ENCODE measurements at regions not wholly inside any gene's neighbourhood (a gene's known extent, or its start where the extent isn't known, plus 50 kb on each side); places are given as distances from the start of the nearest gene placed in this dataset.

- no peak for TF ChIP-seq REST (IDR thresholded peaks at IDR 0.05; ENCODE audit: low read depth)
These were observed 162.7 kb upstream of the CDK1 start for GRCh38 chr10:60615541-60615940.

- TF ChIP-seq EGR1 (IDR thresholded peaks at IDR 0.05) (no peak), TAF1 (IDR thresholded peaks at IDR 0.05; ENCODE audit: low read depth) (no peak), CREB1 (IDR thresholded peaks at IDR 0.05; ENCODE audit: low read depth) (no peak), YY1 (IDR thresholded peaks at IDR 0.05; ENCODE audit: low read depth) (no peak), ZBTB7A (IDR thresholded peaks at IDR 0.05; ENCODE audit: low read depth) (no peak), TCF12 (IDR thresholded peaks at IDR 0.05; ENCODE audit: low read depth) (no peak), FOXM1 (IDR thresholded peaks at IDR 0.05; ENCODE audit: borderline replicate concordance, low read depth) (no peak), CEBPB (IDR thresholded peaks at IDR 0.05) (no peak), TEAD4 (IDR thresholded peaks at IDR 0.05) (no peak), USF1 (IDR thresholded peaks at IDR 0.05) (no peak), REST (IDR thresholded peaks at IDR 0.05; ENCODE audit: low read depth) (no peak), RAD21 (IDR thresholded peaks at IDR 0.05; ENCODE audit: low read depth) (no peak), NFIC (IDR thresholded peaks at IDR 0.05) (no peak), EP300 (IDR thresholded peaks at IDR 0.05; ENCODE audit: borderline replicate concordance) (no peak), MAX (IDR thresholded peaks at IDR 0.05) (no peak)
These were observed 163.9 kb upstream of the CDK1 start for GRCh38 chr10:60614363-60614762.

- TF ChIP-seq MAX (IDR thresholded peaks at IDR 0.05) (no peak), CEBPB (IDR thresholded peaks at IDR 0.05) (no peak), REST (IDR thresholded peaks at IDR 0.05; ENCODE audit: low read depth) (no peak), RAD21 (IDR thresholded peaks at IDR 0.05; ENCODE audit: low read depth) (no peak), YY1 (IDR thresholded peaks at IDR 0.05; ENCODE audit: low read depth) (no peak), TEAD4 (IDR thresholded peaks at IDR 0.05) (no peak), TAF1 (IDR thresholded peaks at IDR 0.05; ENCODE audit: low read depth) (no peak), CREB1 (IDR thresholded peaks at IDR 0.05; ENCODE audit: low read depth) (no peak), USF1 (IDR thresholded peaks at IDR 0.05) (no peak)
These were observed 164.8 kb upstream of the CDK1 start for GRCh38 chr10:60613434-60613833.

- TF ChIP-seq NFIC (IDR thresholded peaks at IDR 0.05) (no peak), TEAD4 (IDR thresholded peaks at IDR 0.05) (peak; percentile 38; the same call in 1 of the 2 replicates)
These were observed 167.0 kb upstream of the CDK1 start for GRCh38 chr10:60611291-60611747.

GRCh38 chr10:60607372-60607771, 170.9 kb upstream of the CDK1 start:
- TF ChIP-seq REST (IDR thresholded peaks at IDR 0.05; ENCODE audit: low read depth): no peak
- no peak for TF ChIP-seq CREB1 (IDR thresholded peaks at IDR 0.05; ENCODE audit: low read depth)
- TF ChIP-seq EGR1 (IDR thresholded peaks at IDR 0.05): no peak
- no peak for TF ChIP-seq TCF12 (IDR thresholded peaks at IDR 0.05; ENCODE audit: low read depth)
- no peak for TF ChIP-seq YY1 (IDR thresholded peaks at IDR 0.05; ENCODE audit: low read depth)
- no peak for TF ChIP-seq MAX (IDR thresholded peaks at IDR 0.05)
- no peak for TF ChIP-seq FOXM1 (IDR thresholded peaks at IDR 0.05; ENCODE audit: borderline replicate concordance, low read depth)
- TF ChIP-seq ZBTB7A (IDR thresholded peaks at IDR 0.05; ENCODE audit: low read depth): no peak
- TF ChIP-seq NFIC (IDR thresholded peaks at IDR 0.05): no peak
- TF ChIP-seq USF1 (IDR thresholded peaks at IDR 0.05): no peak
- no peak for TF ChIP-seq EP300 (IDR thresholded peaks at IDR 0.05; ENCODE audit: borderline replicate concordance)
- TF ChIP-seq TAF1 (IDR thresholded peaks at IDR 0.05; ENCODE audit: low read depth): no peak
- TF ChIP-seq CEBPB (IDR thresholded peaks at IDR 0.05): no peak
- no peak for TF ChIP-seq TEAD4 (IDR thresholded peaks at IDR 0.05)
- TF ChIP-seq RAD21 (IDR thresholded peaks at IDR 0.05; ENCODE audit: low read depth): no peak
